ENCODE measurements at regions not wholly inside any gene's neighbourhood (a gene's known extent, or its start where the extent isn't known, plus 50 kb on each side); places are given as distances from the start of the nearest gene placed in this dataset.

GRCh38 chr6:137707038-137707589, 159.9 kb upstream of the TNFAIP3 start:
- Histone ChIP-seq H3K4me2 (ENCODE audit: low read length) (no peak overlapping the region), H3K4me3 (ENCODE audit: low read depth, low read length) (no peak overlapping the region), H3K27me3 (ENCODE audit: control insufficient read depth, insufficient read depth, low read length) (no peaks in the 10 kb centered on the region), H2AFZ (no peak overlapping the region), H3K27ac (no peak overlapping the region), H3K36me3 (ENCODE audit: control insufficient read depth, insufficient read depth, low read length) (no peaks in the 10 kb centered on the region), H3K4me1 (no peaks in the 10 kb centered on the region), H3K9me3 (ENCODE audit: control insufficient read depth, low read length) (no peaks in the 10 kb centered on the region), H3K9ac (no peak overlapping the region), H3K79me2 (no peaks in the 10 kb centered on the region)
- no peak for TF ChIP-seq CTCF (IDR thresholded peaks at IDR 0.05)

- Histone ChIP-seq H3K4me1 (no peaks in the 10 kb centered on the region), H3K4me2 (ENCODE audit: low read length) (peak overlapping the region; percentile 11), H3K9ac (no peak overlapping the region), H2AFZ (peak overlapping the region; percentile 57), H3K9me3 (ENCODE audit: control insufficient read depth, low read length) (no peaks in the 10 kb centered on the region), H3K79me2 (no peaks in the 10 kb centered on the region), H3K36me3 (ENCODE audit: control insufficient read depth, insufficient read depth, low read length) (no peaks in the 10 kb centered on the region), H3K27ac (no peak overlapping the region), H3K27me3 (ENCODE audit: control insufficient read depth, insufficient read depth, low read length) (no peaks in the 10 kb centered on the region), H3K4me3 (ENCODE audit: low read depth, low read length) (peak overlapping the region; percentile 6)
- peak; percentile 76 for TF ChIP-seq CTCF (IDR thresholded peaks at IDR 0.05)
These were observed 159.3 kb upstream of the TNFAIP3 start for GRCh38 chr6:137707590-137708360.

- H3K79me2 ChIP-seq: no peaks in the 10 kb centered on the region
- no peak overlapping the region for H3K9ac ChIP-seq
- no peak for TF ChIP-seq CTCF (IDR thresholded peaks at IDR 0.05)
- no peaks in the 10 kb centered on the region for H3K36me3 ChIP-seq (ENCODE audit: control insufficient read depth, insufficient read depth, low read length)
- no peaks in the 10 kb centered on the region for H3K9me3 ChIP-seq (ENCODE audit: control insufficient read depth, low read length)
- no peak overlapping the region for H3K4me2 ChIP-seq (ENCODE audit: low read length)
- no peak overlapping the region for H3K4me3 ChIP-seq (ENCODE audit: low read depth, low read length)
- H3K27me3 ChIP-seq (ENCODE audit: control insufficient read depth, insufficient read depth, low read length): no peaks in the 10 kb centered on the region
- peak overlapping the region; percentile 57 for H2AFZ ChIP-seq
- H3K27ac ChIP-seq: no peak overlapping the region
- H3K4me1 ChIP-seq: no peaks in the 10 kb centered on the region
These were observed 158.6 kb upstream of the TNFAIP3 start for GRCh38 chr6:137708481-137708880.

- Histone ChIP-seq H3K4me2 (ENCODE audit: low read length) (no peak overlapping the region), H3K27ac (no peak overlapping the region), H3K79me2 (no peaks in the 10 kb centered on the region)
These were observed 157.4 kb upstream of the TNFAIP3 start for GRCh38 chr6:137709424-137710236.

More at GRCh38 chr6:137709424-137710236, 157.4 kb upstream of the TNFAIP3 start:
- TF ChIP-seq CTCF (IDR thresholded peaks at IDR 0.05): no peak
- H3K27me3 ChIP-seq (ENCODE audit: control insufficient read depth, insufficient read depth, low read length): no peaks in the 10 kb centered on the region
- no peaks in the 10 kb centered on the region for H3K36me3 ChIP-seq (ENCODE audit: control insufficient read depth, insufficient read depth, low read length)
- no peaks in the 10 kb centered on the region for H3K4me1 ChIP-seq
- H2AFZ ChIP-seq: no peak overlapping the region
- H3K9ac ChIP-seq: no peak overlapping the region
- no peaks in the 10 kb centered on the region for H3K9me3 ChIP-seq (ENCODE audit: control insufficient read depth, low read length)
- H3K4me3 ChIP-seq (ENCODE audit: low read depth, low read length): no peak overlapping the region
